HG02970 (cell line): ENCODE measurements at regions not wholly inside any gene's neighbourhood (a gene's known extent, or its start where the extent isn't known, plus 50 kb on each side); places are given as distances from the start of the nearest gene placed in this dataset.
"Not testable (repeated sequence)": the region's sequence is repeated elsewhere in the genome, so short reads cannot be mapped to it uniquely, and the experiment has no call there.

ENCODE experiments used
- ATAC-seq: cut with Tn5 transposase; IDR thresholded peaks from one replicate; pipeline ENCODE4 v1.9.1; 2021; ENCODE audit warnings: mild to moderate bottlenecking, moderate library complexity, moderate number of reproducible peaks; ENCODE audit not compliant: unreplicated experiment, low FRiP score

- no peak for ATAC-seq
Observed at GRCh38 chr19:30255791-30256495, 116.2 kb upstream of the ZNF536 start.

GRCh38 chr19:30256496-30256850 is 115.7 kb upstream of the ZNF536 start:
- ATAC-seq = no peak

- no peak for ATAC-seq
Observed at GRCh38 chr19:30263830-30264381, 108.3 kb upstream of the ZNF536 start.

- ATAC-seq = not testable (repeated sequence)
Observed at GRCh38 chr19:30265918-30266317, 106.3 kb upstream of the ZNF536 start.

- ATAC-seq = no peak
Observed at GRCh38 chr19:30266687-30267086, 105.5 kb upstream of the ZNF536 start.

- no peak for ATAC-seq
Observed at GRCh38 chr19:30267332-30267731, 104.9 kb upstream of the ZNF536 start.

GRCh38 chr19:30268601-30269000 is 103.6 kb upstream of the ZNF536 start:
- ATAC-seq = no peak

- no peak for ATAC-seq
Observed at GRCh38 chr19:30269638-30270037, 102.5 kb upstream of the ZNF536 start.

- ATAC-seq = no peak
Observed at GRCh38 chr19:30271816-30272215, 100.4 kb upstream of the ZNF536 start.

GRCh38 chr19:30272554-30272953 is 99.6 kb upstream of the ZNF536 start:
- ATAC-seq = no peak

GRCh38 chr19:30273184-30273583 is 99.0 kb upstream of the ZNF536 start:
- no peak for ATAC-seq

GRCh38 chr19:30274987-30275386 is 97.2 kb upstream of the ZNF536 start:
- no peak for ATAC-seq

GRCh38 chr19:30276011-30276882 is 95.9 kb upstream of the ZNF536 start:
- no peak for ATAC-seq

- ATAC-seq = no peak
Observed at GRCh38 chr19:30276883-30277280, 95.3 kb upstream of the ZNF536 start.

GRCh38 chr19:30277941-30278881 is 94.0 kb upstream of the ZNF536 start:
- no peak for ATAC-seq

GRCh38 chr19:30278882-30279254 is 93.3 kb upstream of the ZNF536 start:
- no peak for ATAC-seq

GRCh38 chr19:30280018-30280417 is 92.2 kb upstream of the ZNF536 start:
- ATAC-seq = no peak

- no peak for ATAC-seq
Observed at GRCh38 chr19:30281906-30282305, 90.3 kb upstream of the ZNF536 start.

- ATAC-seq = no peak
Observed at GRCh38 chr19:30283556-30283955, 88.6 kb upstream of the ZNF536 start.

- ATAC-seq = no peak
Observed at GRCh38 chr19:30284209-30284608, 88.0 kb upstream of the ZNF536 start.

GRCh38 chr19:30284885-30285284 is 87.3 kb upstream of the ZNF536 start:
- no peak for ATAC-seq
